ENCODE measurements at regions not wholly inside any gene's neighbourhood (a gene's known extent, or its start where the extent isn't known, plus 50 kb on each side); places are given as distances from the start of the nearest gene placed in this dataset.

DNA sequence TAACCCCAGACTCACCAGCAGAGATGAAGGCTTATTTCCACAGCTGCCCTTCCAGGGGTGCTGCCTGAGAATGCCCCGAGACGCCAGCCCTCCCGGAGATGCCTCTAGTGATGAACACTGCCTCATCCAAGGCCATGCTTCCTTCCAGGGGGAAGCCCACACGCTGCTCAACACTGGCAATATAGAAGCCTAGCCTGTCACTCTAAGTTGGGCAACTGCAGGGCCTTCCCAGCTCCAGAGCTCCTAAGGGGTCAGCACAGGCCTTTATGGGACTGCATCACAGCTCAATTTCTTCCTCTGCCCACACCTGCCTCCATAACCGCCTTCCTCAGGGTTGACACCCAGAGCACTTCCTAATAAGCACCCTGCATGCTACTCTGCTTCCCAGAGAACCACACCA lies 217.7 kb downstream of the ABHD5 start:
- Histone ChIP-seq H3K9me2 (ENCODE audit: low read depth, low read length) (no peaks in the 10 kb centered on the region), H3K4me3 (ENCODE audit: low read depth, low read length, poor library complexity, severe bottlenecking) (no peak overlapping the region), H3F3A (ENCODE audit: insufficient read depth, low read length) (no peaks in the 10 kb centered on the region), H4K20me1 (ENCODE audit: insufficient read depth, low read length) (no peaks in the 10 kb centered on the region), H3K4me1 (ENCODE audit: insufficient read depth, low read length, severe bottlenecking) (no peaks in the 10 kb centered on the region), H3K9me3 (ENCODE audit: low read length) (no peaks in the 10 kb centered on the region), H2AFZ (ENCODE audit: low read length) (no peak overlapping the region), H3K27me3 (ENCODE audit: insufficient read depth, low read length) (no peaks in the 10 kb centered on the region), H3K9ac (ENCODE audit: low read length) (no peak overlapping the region), H3K36me3 (ENCODE audit: insufficient read depth, low read length) (no peaks in the 10 kb centered on the region), H3K27ac (ENCODE audit: low read depth, low read length, poor library complexity, severe bottlenecking) (no peak overlapping the region), H3K4me2 (ENCODE audit: low read length) (no peak overlapping the region), H3K79me2 (ENCODE audit: insufficient read depth, low read length) (no peaks in the 10 kb centered on the region)
- no peak for TF ChIP-seq EZH2 (IDR thresholded peaks at IDR 0.05; ENCODE audit: borderline replicate concordance, low read length)
- TF ChIP-seq, protein P1, sequence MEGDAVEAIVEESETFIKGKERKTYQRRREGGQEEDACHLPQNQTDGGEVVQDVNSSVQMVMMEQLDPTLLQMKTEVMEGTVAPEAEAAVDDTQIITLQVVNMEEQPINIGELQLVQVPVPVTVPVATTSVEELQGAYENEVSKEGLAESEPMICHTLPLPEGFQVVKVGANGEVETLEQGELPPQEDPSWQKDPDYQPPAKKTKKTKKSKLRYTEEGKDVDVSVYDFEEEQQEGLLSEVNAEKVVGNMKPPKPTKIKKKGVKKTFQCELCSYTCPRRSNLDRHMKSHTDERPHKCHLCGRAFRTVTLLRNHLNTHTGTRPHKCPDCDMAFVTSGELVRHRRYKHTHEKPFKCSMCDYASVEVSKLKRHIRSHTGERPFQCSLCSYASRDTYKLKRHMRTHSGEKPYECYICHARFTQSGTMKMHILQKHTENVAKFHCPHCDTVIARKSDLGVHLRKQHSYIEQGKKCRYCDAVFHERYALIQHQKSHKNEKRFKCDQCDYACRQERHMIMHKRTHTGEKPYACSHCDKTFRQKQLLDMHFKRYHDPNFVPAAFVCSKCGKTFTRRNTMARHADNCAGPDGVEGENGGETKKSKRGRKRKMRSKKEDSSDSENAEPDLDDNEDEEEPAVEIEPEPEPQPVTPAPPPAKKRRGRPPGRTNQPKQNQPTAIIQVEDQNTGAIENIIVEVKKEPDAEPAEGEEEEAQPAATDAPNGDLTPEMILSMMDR (IDR thresholded peaks at IDR 0.05; ENCODE audit: low read length) = no peak

DNA sequence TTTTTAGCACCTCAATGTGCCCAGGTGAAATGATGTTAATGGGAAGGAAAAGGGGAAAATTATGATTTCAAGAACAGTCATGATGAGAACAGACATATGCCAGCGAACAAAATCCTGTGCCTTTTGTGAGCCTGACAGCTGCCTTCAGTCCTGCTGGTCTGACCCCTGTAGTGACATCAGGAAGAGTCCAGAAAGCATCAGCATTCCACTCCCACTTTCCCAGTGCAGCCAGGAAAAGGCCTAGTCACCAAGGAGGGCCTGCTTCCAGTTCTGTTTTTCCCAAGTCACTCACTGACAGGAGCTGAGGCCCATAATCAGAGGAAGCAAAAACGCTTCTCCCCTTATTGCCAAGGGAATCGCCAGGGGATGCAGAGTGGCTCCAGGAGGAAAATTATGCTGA lies 218.4 kb downstream of the ABHD5 start:
- H3K4me1 ChIP-seq (ENCODE audit: insufficient read depth, low read length, severe bottlenecking) = no peaks in the 10 kb centered on the region
- H3K27me3 ChIP-seq (ENCODE audit: insufficient read depth, low read length) = no peaks in the 10 kb centered on the region
- H3K36me3 ChIP-seq (ENCODE audit: insufficient read depth, low read length) = no peaks in the 10 kb centered on the region
- H3K4me2 ChIP-seq (ENCODE audit: low read length) = no peak overlapping the region
- H3K79me2 ChIP-seq (ENCODE audit: insufficient read depth, low read length) = no peaks in the 10 kb centered on the region
- H2AFZ ChIP-seq (ENCODE audit: low read length) = no peak overlapping the region
- H3K9me2 ChIP-seq (ENCODE audit: low read depth, low read length) = no peaks in the 10 kb centered on the region
- H3K27ac ChIP-seq (ENCODE audit: low read depth, low read length, poor library complexity, severe bottlenecking) = no peak overlapping the region
- no peaks in the 10 kb centered on the region for H3K9me3 ChIP-seq (ENCODE audit: low read length)
- H3F3A ChIP-seq (ENCODE audit: insufficient read depth, low read length) = no peaks in the 10 kb centered on the region
- no peak for TF ChIP-seq EZH2 (IDR thresholded peaks at IDR 0.05; ENCODE audit: borderline replicate concordance, low read length)
- TF ChIP-seq, protein P1 (IDR thresholded peaks at IDR 0.05; ENCODE audit: low read length) = no peak
- H3K9ac ChIP-seq (ENCODE audit: low read length) = no peak overlapping the region
- H4K20me1 ChIP-seq (ENCODE audit: insufficient read depth, low read length) = no peaks in the 10 kb centered on the region
- no peak overlapping the region for H3K4me3 ChIP-seq (ENCODE audit: low read depth, low read length, poor library complexity, severe bottlenecking)

- Histone ChIP-seq H3F3A (ENCODE audit: insufficient read depth, low read length) (no peaks in the 10 kb centered on the region), H3K9me2 (ENCODE audit: low read depth, low read length) (no peaks in the 10 kb centered on the region), H3K27me3 (ENCODE audit: insufficient read depth, low read length) (no peaks in the 10 kb centered on the region), H3K4me1 (ENCODE audit: insufficient read depth, low read length, severe bottlenecking) (no peaks in the 10 kb centered on the region), H3K9me3 (ENCODE audit: low read length) (no peaks in the 10 kb centered on the region), H3K27ac (ENCODE audit: low read depth, low read length, poor library complexity, severe bottlenecking) (no peak overlapping the region), H3K4me3 (ENCODE audit: low read depth, low read length, poor library complexity, severe bottlenecking) (no peak overlapping the region), H3K9ac (ENCODE audit: low read length) (no peak overlapping the region), H3K36me3 (ENCODE audit: insufficient read depth, low read length) (no peaks in the 10 kb centered on the region), H3K79me2 (ENCODE audit: insufficient read depth, low read length) (no peaks in the 10 kb centered on the region), H3K4me2 (ENCODE audit: low read length) (no peak overlapping the region), H4K20me1 (ENCODE audit: insufficient read depth, low read length) (no peaks in the 10 kb centered on the region), H2AFZ (ENCODE audit: low read length) (no peak overlapping the region)
- no peak for TF ChIP-seq EZH2 (IDR thresholded peaks at IDR 0.05; ENCODE audit: borderline replicate concordance, low read length)
- TF ChIP-seq, protein P1 (IDR thresholded peaks at IDR 0.05; ENCODE audit: low read length) = no peak
These were observed 220.0 kb downstream of the ABHD5 start for GRCh38 chr3:43910750-43911149.
